Right lobe of liver (tissue), 6 donors: ENCODE measurements at regions not wholly inside any gene's neighbourhood (a gene's known extent, or its start where the extent isn't known, plus 50 kb on each side); places are given as distances from the start of the nearest gene placed in this dataset.

Experiments
- ATAC-seq, 4 donors: fragments of 200-7000 bp; cut with Tn5 transposase; one replicate each; pipeline ENCODE4 v1.9.1; 2020; ENCODE audit warnings: mild to moderate bottlenecking in 4 of 4, moderate library complexity in 4 of 4
- DNase-seq, 3 donors: peaks; one replicate each; pipeline ENCODE4 v3.0.0-alpha.2; 2020
- H3K27ac ChIP-seq, 3 donors: fragments of 200-600 bp; one replicate each; pipeline ENCODE4 v1.8.0; 2022
- H3K27me3 ChIP-seq, 2 donors: fragments of 200-600 bp; one replicate each; pipeline ENCODE4 v1.8.0; 2022
- H3K36me3 ChIP-seq, 4 donors: fragments of 200-600 bp; sonication (generic) in 1 of 4; one replicate each; pipeline versions ENCODE4 v1.5.1 to v1.8.0; 2017 to 2022; ENCODE audit warnings: control low read depth in 1 of 4
- H3K4me1 ChIP-seq, 4 donors: fragments of 200-600 bp; sonication (generic) in 1 of 4; one replicate each; pipeline versions ENCODE4 v1.5.1 to v1.8.0; 2017 to 2022; ENCODE audit warnings: control low read depth in 1 of 4
- H3K4me3 ChIP-seq, 3 donors: fragments of 200-600 bp; one replicate each; pipeline ENCODE4 v1.8.0; 2022
- H3K9me3 ChIP-seq, 4 donors: fragments of 200-600 bp; sonication (generic) in 1 of 4; one replicate each; pipeline versions ENCODE4 v1.5.1 to v1.8.0; 2017 to 2022; ENCODE audit warnings: control low read depth in 1 of 4
- POLR2A ChIP-seq: fragments of 450-650 bp; IDR thresholded peaks from one replicate; pipeline ENCODE4 v1.6.1; 2017; ENCODE audit warnings: antibody characterized with exemption, mild to moderate bottlenecking
- WGBS: methylation state at CpG from one replicate; pipeline ENCODE4 v1.1.6; 2018; ENCODE audit warnings: low coverage, low lambda C conversion rate; ENCODE audit not compliant: insufficient coverage; ENCODE audit errors: missing lambda C conversion rate; 5-methylcytosine and 5-hydroxymethylcytosine counted together
- intact Hi-C, 2 donors: fragments of 100-400 bp; cut with DNase I; formaldehyde crosslinking; loops; one replicate each; pipeline versions ENCODE4 v1.11.2 to v1.14.1; 2022
- TF ChIP-seq, protein P1 (sequence below), 4 donors: fragments of 200-600 bp in 3 of 4; fragments of 450-650 bp in 1 of 4; IDR thresholded peaks; one replicate each; pipeline versions ENCODE4 v1.5.1 to v1.8.0; 2016 to 2022; ENCODE audit warnings: antibody characterized with exemption in 4 of 4, mild to moderate bottlenecking in 2 of 4
- donor health status: DM: no; HTN: yes; CAD: no.
- donor health status: DM: no; HTN: no; CAD: no.
- donor health status: DM: no; HTN: no; CAD: no.
- donor health status: DM: no; HTN: yes; CAD: no.
- donor health status: DM: no; HTN: yes; CAD: no.

DNA sequence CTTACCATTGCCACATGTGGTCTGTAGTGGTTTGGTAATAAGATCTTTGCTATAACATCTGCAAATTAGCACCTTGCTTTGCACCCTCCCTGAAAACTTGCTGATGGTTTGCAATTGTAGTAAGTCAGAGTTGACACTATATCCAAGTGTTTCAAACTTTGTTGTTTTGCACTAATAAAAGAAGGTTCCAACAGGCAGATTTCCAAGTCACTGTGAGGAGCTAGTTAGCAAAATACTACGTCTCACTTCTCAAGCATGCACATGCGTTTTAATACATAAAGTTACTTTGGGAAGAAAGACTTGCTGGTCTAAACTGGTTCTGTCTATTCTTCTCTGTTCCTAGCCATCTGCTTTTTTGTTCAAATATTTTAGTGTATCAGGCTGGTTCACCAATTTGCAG lies 103.7 kb upstream of the ZNF521 start:
- Histone ChIP-seq H3K27ac (no peak overlapping the region), H3K4me3 (no peak overlapping the region), H3K4me1 (no peaks in the 10 kb centered on the region), H3K9me3 (no peaks in the 10 kb centered on the region), H3K36me3 (no peaks in the 10 kb centered on the region), H3K27me3 (no peaks in the 10 kb centered on the region)
- TF ChIP-seq, protein P1, sequence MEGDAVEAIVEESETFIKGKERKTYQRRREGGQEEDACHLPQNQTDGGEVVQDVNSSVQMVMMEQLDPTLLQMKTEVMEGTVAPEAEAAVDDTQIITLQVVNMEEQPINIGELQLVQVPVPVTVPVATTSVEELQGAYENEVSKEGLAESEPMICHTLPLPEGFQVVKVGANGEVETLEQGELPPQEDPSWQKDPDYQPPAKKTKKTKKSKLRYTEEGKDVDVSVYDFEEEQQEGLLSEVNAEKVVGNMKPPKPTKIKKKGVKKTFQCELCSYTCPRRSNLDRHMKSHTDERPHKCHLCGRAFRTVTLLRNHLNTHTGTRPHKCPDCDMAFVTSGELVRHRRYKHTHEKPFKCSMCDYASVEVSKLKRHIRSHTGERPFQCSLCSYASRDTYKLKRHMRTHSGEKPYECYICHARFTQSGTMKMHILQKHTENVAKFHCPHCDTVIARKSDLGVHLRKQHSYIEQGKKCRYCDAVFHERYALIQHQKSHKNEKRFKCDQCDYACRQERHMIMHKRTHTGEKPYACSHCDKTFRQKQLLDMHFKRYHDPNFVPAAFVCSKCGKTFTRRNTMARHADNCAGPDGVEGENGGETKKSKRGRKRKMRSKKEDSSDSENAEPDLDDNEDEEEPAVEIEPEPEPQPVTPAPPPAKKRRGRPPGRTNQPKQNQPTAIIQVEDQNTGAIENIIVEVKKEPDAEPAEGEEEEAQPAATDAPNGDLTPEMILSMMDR (IDR thresholded peaks at IDR 0.05): no peak
- TF ChIP-seq POLR2A: no peak
- WGBS: 12% methylated on average over 2 of the region's 2 CpGs
- ATAC-seq: no peak
- DNase-seq: no peak
- intact Hi-C loops: no loop called here

DNA sequence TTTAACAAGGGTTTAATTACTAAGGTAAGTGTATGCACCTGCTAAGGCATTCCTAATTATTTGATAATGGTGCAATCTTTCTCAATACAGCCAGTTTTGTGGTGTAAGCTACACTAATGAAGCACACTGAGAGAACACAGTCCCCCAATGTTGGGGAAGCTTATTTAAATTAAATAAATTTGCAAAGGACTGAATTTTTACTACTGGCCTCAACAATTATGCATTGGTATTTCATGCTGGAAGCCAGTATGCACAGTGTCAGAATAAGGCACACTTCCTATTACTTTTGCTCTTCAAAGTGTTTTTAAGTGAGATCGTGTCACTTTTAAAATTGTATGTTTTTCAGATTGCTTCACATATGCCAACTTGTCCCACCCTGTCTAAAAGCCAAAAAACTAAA lies 103.2 kb upstream of the ZNF521 start:
- intact Hi-C loops: no loop called here
- TF ChIP-seq, protein P1 (IDR thresholded peaks at IDR 0.05): no peak
- no peak for TF ChIP-seq POLR2A
- Histone ChIP-seq H3K9me3 (no peaks in the 10 kb centered on the region), H3K4me3 (no peak overlapping the region), H3K36me3 (no peaks in the 10 kb centered on the region), H3K27me3 (no peaks in the 10 kb centered on the region), H3K4me1 (no peaks in the 10 kb centered on the region), H3K27ac (no peak overlapping the region)
- WGBS: 36% methylated on average over 1 of the region's 1 CpG
- ATAC-seq: no peak
- DNase-seq: no peak

DNA sequence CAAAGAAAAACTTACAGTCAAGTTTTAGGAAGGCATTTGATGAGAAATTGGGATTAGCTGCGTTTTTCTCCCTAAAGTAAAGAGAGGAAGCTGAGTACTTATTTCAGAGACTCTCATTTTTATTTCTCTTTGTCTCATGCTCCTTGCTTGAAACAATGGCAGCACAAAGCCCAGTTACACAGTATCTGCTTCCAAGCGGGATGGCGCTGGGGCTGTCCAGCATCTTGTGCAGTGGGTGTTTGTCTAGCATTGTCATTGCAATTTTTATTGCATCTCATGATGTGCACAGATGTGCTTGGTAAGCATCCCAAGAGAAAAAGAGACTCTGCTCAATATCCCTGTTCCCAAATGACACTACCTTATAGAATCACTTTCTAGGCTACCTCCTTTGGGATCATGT lies 102.8 kb upstream of the ZNF521 start:
- WGBS: 59% methylated on average over 3 of the region's 3 CpGs
- DNase-seq: no peak
- intact Hi-C loops: no loop called here

GRCh38 chr18:25454270-25454659 lies 102.3 kb upstream of the ZNF521 start:
- intact Hi-C loops: no loop called here
- TF ChIP-seq, protein P1 (IDR thresholded peaks at IDR 0.05): no peak
- no peak for TF ChIP-seq POLR2A

More for the DNA sequence above, 102.8 kb upstream of the ZNF521 start:
- Histone ChIP-seq H3K27ac (no peak overlapping the region), H3K27me3 (no peaks in the 10 kb centered on the region), H3K9me3 (no peaks in the 10 kb centered on the region), H3K4me3 (no peak overlapping the region), H3K4me1 (no peaks in the 10 kb centered on the region), H3K36me3 (no peaks in the 10 kb centered on the region)
- ATAC-seq: no peak
- no peak for TF ChIP-seq POLR2A
- TF ChIP-seq, protein P1 (IDR thresholded peaks at IDR 0.05): no peak

More at GRCh38 chr18:25454270-25454659, 102.3 kb upstream of the ZNF521 start:
- Histone ChIP-seq H3K9me3 (no peaks in the 10 kb centered on the region), H3K36me3 (no peaks in the 10 kb centered on the region), H3K27ac (no peak overlapping the region), H3K27me3 (no peaks in the 10 kb centered on the region), H3K4me1 (no peaks in the 10 kb centered on the region), H3K4me3 (no peak overlapping the region)
- DNase-seq (no peak), ATAC-seq (no peak)
- WGBS: 71% methylated on average over 4 of the region's 4 CpGs
